GM21825 (cell line): ENCODE measurements at regions not wholly inside any gene's neighbourhood (a gene's known extent, or its start where the extent isn't known, plus 50 kb on each side); places are given as distances from the start of the nearest gene placed in this dataset.

ENCODE experiments used
- ATAC-seq: cut with Tn5 transposase; IDR thresholded peaks from one replicate; pipeline ENCODE4 v1.9.1; 2021; ENCODE audit warnings: mild to moderate bottlenecking, moderate library complexity; ENCODE audit not compliant: unreplicated experiment

- no peak for ATAC-seq
Measured at GRCh38 chr17:71909155-71909554, 211.7 kb upstream of the SOX9 start.

GRCh38 chr17:71910002-71910401 lies 210.8 kb upstream of the SOX9 start:
- ATAC-seq = no peak

GRCh38 chr17:71914042-71914441 lies 206.8 kb upstream of the SOX9 start:
- ATAC-seq = no peak

GRCh38 chr17:71914812-71915211 lies 206.0 kb upstream of the SOX9 start:
- no peak for ATAC-seq

DNA sequence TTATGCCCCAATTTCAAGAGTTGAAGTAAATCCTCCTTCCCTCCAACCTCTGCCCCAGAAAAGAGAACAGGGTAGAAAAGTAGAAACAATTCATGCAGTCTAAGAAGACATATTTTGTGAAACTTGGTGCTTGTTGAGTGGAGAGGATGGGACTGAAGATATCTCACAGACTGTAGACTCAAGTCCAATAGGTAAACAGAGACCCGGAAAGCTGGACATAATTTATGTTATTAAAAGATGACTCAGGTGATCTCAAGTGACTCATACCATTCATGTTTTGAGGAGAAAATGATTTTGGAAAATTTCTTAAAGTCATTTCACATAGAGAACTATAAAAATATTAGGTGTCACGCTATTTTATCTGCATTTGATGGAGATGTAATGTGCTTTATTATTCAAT lies 203.1 kb upstream of the SOX9 start:
- no peak for ATAC-seq

DNA sequence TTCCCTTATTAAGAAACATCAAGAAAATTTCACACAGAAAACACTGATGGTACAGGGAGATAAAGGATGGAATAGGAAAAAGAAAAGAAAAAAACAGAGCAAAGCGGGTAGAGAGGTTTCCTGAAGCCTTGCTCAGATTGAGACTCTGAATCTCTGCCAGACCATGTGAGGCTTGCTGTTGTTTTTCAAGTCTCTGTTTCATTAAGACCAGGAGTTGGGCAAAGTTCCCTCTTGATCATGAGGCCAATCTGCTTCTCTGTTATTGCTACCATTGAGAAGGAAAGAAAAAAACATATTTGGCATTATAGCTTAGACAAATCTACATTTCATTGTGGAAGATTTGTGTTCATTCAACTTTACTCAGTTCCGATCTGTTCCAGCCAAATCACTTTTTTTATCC lies 201.6 kb upstream of the SOX9 start:
- no peak for ATAC-seq

GRCh38 chr17:71919896-71920295 lies 200.9 kb upstream of the SOX9 start:
- no peak for ATAC-seq

- no peak for ATAC-seq
Measured at GRCh38 chr17:71921796-71922195, 199.0 kb upstream of the SOX9 start.

- ATAC-seq = no peak
Measured at GRCh38 chr17:71922439-71922838, 198.4 kb upstream of the SOX9 start.

DNA sequence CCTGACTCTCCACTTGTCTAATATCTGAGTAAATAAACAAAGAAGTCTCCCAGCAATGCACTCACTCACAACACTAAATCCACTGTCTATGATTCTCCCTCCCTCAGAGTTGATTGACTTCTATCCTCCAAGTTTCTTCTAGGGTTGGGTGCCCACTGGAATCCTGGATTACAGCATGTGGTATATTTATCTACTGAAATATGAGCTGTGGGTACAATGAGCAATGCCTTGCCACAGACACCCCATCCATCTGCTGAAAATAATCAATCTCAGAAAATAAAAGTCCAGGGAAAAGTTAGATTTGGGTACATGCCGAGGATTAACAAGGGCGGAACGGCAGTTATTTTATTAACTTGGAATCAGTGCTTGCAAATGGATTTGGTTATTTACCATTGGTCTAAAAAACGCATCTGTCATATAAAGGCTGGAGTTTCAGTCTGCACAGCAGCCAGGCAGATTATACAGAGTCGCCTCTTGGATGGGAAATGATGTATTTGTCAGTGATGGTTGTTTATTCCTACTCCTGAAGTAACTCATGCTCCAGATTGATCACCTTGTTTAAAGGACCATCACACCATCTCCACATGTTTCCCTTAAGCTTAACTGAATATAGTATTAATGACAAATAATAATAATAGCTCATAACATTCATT lies 193.9 kb upstream of the SOX9 start:
- no peak for ATAC-seq

DNA sequence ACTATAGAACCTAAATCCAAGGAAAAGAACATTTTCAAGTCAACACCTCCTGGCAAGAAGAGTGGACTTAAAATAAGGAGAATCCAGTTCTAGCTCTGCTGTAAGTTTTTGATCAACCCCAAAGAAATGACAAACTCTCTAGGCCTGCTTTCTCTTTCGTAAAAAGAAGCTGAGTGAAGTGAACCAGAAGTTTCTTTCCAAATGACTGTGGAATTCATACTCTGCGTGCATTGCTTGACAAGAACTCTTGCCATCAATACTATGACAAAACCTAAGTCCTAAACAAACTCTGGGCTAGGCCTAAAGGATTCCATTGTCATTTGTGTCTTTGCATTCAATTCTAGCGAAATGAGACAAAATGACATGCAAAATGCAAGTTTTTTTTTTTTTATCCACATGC lies 187.5 kb upstream of the SOX9 start:
- no peak for ATAC-seq

- no peak for ATAC-seq
Measured at GRCh38 chr17:71934520-71934919, 186.3 kb upstream of the SOX9 start.

- ATAC-seq = no peak
Measured at GRCh38 chr17:71935341-71935740, 185.5 kb upstream of the SOX9 start.

GRCh38 chr17:71936977-71937376 lies 183.8 kb upstream of the SOX9 start:
- no peak for ATAC-seq

GRCh38 chr17:71937914-71938313 lies 182.9 kb upstream of the SOX9 start:
- no peak for ATAC-seq

GRCh38 chr17:71938340-71939010 lies 182.3 kb upstream of the SOX9 start:
- no peak for ATAC-seq

DNA sequence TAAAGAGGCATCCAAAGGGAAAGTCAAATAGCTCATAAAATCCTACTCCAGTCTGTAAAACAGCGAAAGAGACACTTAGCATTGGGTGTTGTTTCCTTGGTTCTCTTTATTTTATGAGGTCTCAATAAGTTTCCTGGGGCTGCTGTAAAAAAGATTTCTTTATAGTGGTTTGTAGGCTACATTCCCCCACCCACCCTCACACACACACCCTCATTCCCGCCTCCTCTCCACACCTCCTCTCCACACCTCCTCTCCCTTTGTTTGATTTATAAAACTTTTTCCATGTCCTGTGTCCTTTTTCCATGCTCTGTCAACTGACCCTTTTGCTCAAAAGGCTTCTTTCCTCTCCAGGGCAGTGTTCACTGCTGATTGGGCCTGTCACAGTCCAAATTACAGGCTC lies 178.9 kb upstream of the SOX9 start:
- ATAC-seq = no peak

- no peak for ATAC-seq
Measured at GRCh38 chr17:71942626-71943025, 178.2 kb upstream of the SOX9 start.

DNA sequence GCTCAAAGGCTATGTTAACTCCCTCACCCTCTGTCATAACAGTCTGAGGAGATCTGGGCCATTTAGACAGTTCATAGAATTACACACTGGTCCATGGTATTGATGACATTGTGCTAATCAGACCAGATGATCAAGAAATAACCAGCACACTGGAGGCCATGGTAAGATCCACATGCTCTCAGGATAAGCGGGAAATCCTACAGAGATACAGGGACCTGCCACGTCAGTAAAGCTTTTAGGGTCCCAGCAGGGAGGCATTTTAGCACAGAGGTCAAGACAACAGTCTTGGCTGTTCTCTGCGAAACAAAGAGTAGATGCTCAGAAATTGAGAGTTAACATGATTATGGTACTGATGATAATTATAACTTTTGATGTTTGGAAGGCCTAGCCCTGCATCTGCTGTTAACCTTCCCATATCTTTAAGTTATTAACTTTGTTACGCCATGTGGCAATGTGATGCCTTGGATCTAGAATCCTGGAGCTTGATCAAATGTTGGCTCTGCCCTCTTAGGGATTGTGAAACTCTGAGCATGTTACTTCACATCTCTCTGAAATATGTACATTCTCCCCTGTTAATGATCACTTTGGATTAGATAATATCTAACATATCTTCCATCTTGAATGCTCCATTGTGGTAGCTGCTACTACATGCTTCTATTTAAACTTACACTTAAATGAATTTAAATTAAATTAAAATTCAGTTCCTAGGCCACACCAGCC lies 172.0 kb upstream of the SOX9 start:
- ATAC-seq = no peak

DNA sequence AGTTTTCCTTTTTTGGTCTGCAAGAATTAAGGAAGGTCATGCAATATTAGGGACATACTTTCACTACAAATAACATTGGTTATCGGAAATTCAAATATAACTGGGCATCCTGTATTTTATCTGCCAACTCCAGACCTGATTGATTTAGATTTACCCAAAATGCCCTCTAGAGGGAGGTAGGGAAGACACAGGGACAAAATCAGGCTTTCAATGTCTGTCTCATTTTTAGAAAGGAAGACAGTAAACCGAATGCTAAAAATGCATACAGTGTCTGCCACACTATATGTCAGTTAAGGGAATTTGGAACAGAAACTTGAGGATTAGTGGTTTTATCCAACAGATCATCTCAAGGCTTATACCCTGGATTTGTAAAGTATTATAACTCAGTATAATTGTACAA lies 161.7 kb upstream of the SOX9 start:
- no peak for ATAC-seq

DNA sequence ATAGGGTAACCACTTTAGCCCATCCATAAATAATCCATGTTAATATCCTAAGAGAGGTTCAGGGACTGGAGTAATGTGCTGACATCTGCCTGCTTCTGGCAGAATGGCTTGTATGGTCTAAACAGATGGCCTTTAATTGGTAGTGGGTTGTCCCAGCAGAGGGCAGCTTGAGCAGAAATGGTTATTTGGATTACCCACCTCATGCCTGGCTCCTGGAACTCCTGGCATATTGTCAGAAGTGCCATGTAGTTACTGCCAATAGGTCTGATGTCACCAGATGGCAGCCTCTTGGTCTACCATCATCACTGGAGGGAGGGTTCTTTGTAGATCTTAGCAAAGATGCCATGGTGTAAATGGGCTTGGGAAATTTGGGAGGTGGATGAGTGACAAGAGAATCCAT lies 157.5 kb upstream of the SOX9 start:
- no peak for ATAC-seq

DNA sequence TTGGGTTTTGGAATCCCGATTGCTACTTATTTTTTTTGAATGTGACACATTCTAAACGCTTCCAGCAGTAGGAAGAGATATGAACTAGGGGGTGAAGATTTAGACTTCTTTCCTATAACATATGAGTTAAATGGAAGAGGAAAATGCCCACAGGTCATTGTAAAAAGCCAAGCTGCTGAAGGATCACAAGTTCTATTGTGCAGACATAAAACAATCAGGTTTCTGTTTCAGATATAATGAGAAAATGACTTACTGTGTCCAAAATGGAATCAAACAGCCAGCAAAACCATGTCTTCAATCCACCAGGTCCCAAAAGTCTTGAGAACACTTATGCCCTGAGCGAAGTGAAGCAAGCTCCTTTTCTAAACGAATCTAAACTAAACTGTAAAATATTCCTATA lies 157.0 kb upstream of the SOX9 start:
- no peak for ATAC-seq
